D721Med (cell line): ENCODE measurements at regions not wholly inside any gene's neighbourhood (a gene's known extent, or its start where the extent isn't known, plus 50 kb on each side); places are given as distances from the start of the nearest gene placed in this dataset.

Experiments
- DNase-seq: peaks from one replicate; pipeline ENCODE4 v3.0.0; 2011; ENCODE audit warnings: low spot score; ENCODE audit not compliant: insufficient read length
- FAIRE-seq: peaks from 2 replicates; lab custom pipeline; 2011; peaks lifted over from hg19 to GRCh38; lab: Jason Lieb, UNC
- TF ChIP-seq, protein P1 (sequence below): IDR thresholded peaks from 2 replicates; pipeline ENCODE4 v1.5.1; 2012; ENCODE audit warnings: mild to moderate bottlenecking, control low read depth; ENCODE audit not compliant: insufficient read depth; ENCODE audit errors: missing control alignments

DNA sequence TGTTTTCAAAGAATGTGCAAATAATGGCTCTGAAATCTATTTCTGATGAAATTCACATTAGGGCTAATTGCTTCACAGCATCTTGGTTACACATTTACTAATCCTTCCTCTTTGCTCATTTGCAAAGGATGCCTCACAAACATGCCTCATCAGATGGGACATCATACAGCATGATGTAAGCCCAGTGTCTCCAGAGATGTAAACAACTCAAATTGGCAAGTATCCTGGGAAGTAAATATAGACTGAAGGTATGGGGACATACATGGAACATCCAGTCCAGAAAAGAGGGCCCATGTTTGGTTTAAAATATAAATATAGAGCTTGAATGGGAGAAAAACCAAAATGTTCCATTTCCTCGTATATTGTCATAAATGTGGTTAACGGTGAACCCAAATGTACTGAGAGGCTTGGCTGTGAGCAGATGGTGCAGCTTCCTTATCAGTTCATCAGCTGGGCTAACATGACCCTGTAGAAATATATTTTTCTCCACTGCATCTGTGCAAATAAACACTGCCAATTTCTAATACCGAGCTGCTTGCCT lies 142.9 kb upstream of the NUDT7 start:
- TF ChIP-seq, protein P1, sequence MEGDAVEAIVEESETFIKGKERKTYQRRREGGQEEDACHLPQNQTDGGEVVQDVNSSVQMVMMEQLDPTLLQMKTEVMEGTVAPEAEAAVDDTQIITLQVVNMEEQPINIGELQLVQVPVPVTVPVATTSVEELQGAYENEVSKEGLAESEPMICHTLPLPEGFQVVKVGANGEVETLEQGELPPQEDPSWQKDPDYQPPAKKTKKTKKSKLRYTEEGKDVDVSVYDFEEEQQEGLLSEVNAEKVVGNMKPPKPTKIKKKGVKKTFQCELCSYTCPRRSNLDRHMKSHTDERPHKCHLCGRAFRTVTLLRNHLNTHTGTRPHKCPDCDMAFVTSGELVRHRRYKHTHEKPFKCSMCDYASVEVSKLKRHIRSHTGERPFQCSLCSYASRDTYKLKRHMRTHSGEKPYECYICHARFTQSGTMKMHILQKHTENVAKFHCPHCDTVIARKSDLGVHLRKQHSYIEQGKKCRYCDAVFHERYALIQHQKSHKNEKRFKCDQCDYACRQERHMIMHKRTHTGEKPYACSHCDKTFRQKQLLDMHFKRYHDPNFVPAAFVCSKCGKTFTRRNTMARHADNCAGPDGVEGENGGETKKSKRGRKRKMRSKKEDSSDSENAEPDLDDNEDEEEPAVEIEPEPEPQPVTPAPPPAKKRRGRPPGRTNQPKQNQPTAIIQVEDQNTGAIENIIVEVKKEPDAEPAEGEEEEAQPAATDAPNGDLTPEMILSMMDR, result no peak
- FAIRE-seq (no peak), DNase-seq (no peak)

- DNase-seq (no peak), FAIRE-seq (no peak)
- TF ChIP-seq, protein P1, result no peak
Measured at GRCh38 chr16:77581706-77582105, 140.6 kb upstream of the NUDT7 start.

GRCh38 chr16:77584205-77584859 lies 138.0 kb upstream of the NUDT7 start:
- TF ChIP-seq, protein P1, result peak; percentile 81
- DNase-seq (peak; percentile 20), FAIRE-seq (no peak)

GRCh38 chr16:77585379-77586251 lies 136.7 kb upstream of the NUDT7 start:
- DNase-seq (no peak), FAIRE-seq (no peak)
- TF ChIP-seq, protein P1, result no peak

- DNase-seq (no peak), FAIRE-seq (no peak)
- TF ChIP-seq, protein P1, result no peak
Measured at GRCh38 chr16:77588389-77588788, 133.9 kb upstream of the NUDT7 start.

- FAIRE-seq, result no peak
- DNase-seq, result no peak
- TF ChIP-seq, protein P1, result no peak
Measured at GRCh38 chr16:77589071-77589765, 133.1 kb upstream of the NUDT7 start.
